Hippocampal formation (tissue), 2 donors: ENCODE measurements at regions not wholly inside any gene's neighbourhood (a gene's known extent, or its start where the extent isn't known, plus 50 kb on each side); places are given as distances from the start of the nearest gene placed in this dataset.
"Not testable (repeated sequence)": the region's sequence is repeated elsewhere in the genome, so short reads cannot be mapped to it uniquely, and the experiment has no call there.

Experiments used
- DNase-seq, 2 donors: peaks; one replicate each; lab custom pipeline; 2025; lab: John Stamatoyannopoulos, UW

DNA sequence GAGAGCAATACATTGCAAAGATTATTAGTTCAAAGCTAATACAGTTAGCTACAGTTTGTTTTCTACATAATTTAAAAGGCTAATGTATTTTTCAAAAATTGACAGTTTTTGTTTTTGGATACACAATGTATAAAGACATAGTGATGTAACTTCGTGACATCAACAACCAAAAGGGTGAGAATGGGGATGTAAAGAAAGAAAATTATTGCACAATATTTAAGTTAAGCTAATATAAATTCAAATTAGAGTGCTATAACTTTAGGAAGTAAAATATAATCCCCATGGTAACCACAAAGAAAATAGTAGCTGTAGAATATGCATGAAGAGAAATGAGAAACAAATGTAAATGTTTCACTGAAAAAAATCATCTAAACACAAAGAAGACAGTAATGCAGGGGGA, 334.4 kb upstream of the DEPDC1 start:
- no peak for DNase-seq

DNA sequence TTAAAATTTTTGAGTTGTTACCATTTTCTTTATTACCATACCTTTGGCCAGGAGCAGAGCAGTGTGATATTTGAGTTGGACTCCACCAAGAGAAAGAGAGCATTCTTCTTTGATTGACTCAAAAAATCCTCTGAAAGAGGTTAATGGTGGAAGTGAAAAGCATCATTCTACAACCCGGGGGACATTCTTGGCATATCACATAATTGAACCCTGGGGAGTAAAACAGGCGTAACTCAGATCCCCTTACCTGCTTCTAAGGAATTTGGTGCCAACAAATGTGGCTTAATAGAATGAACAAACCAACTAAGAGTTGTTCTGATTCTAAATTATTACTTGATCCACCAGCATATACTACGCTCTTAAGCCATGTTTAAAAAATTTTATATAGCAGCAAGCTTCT, 351.1 kb upstream of the DEPDC1 start:
- no peak for DNase-seq

DNA sequence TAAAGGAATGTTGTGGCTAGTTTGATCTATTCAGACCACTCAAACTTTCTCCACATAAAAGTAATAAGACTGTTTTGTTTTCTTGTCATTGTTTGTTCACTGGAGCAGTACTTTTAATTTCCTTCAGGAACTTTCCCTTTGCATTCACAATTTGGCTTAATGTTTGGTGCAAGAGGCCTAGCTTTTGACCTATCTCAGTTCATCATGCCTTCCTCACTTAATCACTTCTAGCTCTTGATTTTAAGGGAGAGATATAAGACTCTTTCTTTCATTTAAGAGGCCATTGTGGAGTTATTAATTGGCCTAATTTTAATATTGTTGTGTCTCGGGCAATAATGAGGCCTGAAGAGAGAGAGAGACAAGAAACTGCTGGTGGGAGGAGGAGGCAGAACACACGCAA, 371.7 kb upstream of the DEPDC1 start:
- DNase-seq: no peak

GRCh38 chr1:68873144-68873543, 376.3 kb upstream of the DEPDC1 start:
- DNase-seq: no peak

DNA sequence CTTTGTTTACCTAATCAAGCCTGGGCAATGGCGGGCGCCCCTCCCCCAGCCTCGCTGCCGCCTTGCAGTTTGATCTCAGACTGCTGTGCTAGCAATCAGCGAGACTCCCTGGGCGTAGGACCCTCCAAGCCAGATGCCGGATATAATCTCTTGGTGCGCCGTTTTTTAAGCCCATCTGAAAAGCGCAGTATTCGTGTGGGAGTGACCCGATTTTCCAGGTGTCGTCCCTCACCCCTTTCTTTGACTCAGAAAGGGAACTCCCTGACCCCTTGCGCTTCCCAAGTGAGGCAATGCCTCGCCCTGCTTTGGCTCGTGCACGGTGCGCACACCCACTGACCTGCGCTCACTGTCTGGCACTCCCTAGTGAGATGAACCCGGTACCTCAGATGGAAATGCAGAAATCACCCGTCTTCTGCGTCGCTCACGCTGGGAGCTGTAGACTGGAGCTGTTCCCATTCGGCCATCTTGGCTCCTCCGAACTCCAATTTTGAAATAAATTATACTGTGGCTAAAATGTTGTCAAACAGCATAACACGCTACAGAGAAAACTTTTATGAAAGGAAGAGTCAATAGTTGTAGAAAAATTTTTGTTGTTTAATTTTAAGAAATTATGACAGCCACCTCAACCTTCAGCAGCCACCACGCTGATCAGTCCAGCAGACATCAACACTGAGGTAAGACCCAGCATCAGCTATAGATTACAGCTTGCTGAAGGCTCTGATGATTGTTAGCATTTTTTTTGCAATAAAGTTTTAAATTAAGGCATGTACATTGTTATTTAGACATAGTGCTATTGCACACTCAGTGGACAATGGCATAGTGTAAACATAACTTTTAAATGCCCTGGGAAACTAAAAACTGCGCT, 384.7 kb upstream of the DEPDC1 start:
- DNase-seq: not testable (repeated sequence)

GRCh38 chr1:68889471-68889870, 392.6 kb upstream of the DEPDC1 start:
- no peak for DNase-seq

DNA sequence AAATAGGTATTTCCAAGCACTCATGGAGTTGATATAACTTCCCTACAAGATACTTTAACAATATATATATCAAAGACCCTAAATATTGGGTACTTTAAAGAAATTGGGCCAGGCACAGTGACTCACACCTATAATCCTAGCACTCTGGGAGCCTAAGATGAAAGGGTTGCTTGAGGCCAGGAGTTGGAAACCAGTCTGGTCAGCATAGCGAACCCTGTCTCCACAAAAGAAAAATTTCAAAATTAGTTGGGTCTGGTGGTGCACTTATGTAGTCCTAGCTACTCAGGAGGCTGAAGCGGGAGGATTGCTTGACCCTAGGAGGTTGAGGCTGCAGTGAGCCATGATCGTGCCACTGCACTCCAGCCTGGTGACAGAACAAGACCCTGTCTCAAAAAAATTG, 393.9 kb upstream of the DEPDC1 start:
- DNase-seq: no peak

GRCh38 chr1:68904477-68904876, 407.6 kb upstream of the DEPDC1 start:
- peak in 1 of 2 donors; percentile 45 for DNase-seq

DNA sequence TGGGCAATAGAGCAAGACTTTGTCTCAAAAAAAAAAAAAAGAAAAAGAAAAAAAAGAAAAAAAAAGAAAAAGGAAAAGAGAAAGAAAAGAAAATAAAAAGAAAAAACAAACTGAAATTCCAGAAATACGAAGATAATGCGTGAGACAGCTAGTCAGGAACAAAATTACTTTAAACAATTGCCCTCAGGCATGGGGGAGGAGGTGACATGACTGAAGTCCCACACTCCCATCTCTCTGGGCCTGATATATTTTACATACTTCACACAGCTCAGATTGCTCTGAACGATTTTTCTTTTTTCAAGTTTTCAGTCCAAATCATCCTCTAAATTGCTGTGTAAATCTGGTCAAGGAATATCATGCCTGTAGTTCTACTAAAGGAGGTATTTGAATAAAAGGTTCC, 409.5 kb upstream of the DEPDC1 start:
- DNase-seq: no peak

DNA sequence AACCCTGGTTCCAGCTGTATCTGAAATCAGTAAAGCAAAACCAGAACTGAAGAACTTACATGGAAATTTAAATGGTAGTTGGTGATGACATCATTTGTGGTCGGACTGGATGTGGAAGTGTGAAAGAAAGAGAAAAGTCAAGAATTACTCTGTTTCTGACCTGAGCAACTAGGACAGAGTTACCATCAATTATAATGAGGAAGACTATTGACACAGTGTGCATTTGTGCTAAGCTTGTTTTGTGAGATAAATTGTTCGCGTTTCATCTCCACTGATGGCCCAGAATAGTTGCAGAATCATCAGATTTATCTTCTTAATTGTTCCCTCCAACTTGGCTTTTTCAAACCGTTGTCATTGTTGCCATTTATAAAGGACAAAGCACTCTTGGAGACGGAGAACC, 410.6 kb upstream of the DEPDC1 start:
- no peak for DNase-seq

DNA sequence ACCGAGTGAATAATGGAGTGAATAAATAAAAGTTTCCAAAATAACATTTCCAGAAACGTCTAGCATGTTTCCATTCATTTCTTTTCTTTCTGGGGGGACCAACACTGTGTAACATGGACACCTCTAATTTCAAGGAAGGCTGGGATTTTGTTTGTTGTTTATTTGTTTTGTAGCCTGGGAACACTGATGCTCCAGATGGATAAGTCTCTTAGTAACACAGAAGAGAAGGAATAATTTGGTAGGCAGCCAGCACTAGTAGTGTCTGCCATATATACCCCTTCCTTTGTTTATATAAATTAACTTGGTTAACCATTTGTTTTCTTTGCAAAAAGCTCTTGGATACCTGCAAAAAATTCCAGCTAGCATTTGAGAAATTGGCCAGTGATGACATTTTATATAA, 411.4 kb upstream of the DEPDC1 start:
- no peak for DNase-seq

DNA sequence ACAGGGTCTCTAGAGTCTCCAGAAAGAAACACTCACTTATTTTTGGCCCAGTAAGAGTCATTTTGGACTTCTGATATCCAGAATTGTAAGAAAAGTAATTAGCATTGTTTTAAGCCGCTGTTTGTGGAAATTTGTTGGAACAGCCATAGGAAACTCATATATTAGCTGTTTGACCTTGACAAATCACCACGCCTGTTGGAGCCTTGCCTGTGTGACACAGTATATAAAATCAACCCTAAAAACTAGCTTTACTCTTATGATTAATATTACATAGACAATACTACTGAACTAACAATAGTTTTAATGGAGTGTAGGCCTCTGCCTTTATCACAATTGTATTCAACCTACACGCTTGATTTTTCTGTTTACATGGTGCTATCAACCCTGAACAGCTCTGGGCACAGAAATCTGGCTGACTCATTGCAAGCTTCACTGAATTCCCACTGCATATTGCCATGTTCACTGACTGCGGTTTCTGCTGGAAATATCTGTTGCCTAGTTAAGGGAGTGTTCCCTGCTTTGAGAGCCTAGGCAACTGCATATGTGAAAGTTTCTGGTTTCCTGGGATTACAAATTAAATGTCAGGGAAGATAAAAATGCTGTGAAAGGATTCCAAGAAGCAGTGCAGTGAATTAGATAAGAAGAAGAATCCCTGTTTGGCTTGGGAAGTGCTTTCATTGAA, 419.5 kb upstream of the DEPDC1 start:
- DNase-seq: peak in 1 of 2 donors; percentile 73

DNA sequence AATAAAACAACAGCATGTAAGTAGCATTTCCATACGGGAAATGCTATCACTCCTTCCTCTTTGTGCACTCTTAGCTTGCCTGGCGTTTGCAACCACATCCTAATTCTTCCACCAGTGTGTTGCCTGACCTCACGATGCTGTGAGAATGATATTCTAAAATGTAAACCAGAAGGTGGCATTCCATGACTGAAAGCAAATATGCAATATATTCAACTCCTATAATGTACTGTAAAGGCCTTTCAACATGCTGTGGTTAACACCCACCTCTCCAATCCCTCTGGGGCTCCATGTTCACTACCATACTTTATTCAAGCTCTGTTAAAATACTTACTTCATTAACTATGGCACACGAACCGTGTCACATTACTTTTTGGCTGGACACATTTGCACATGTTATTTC, 420.6 kb upstream of the DEPDC1 start:
- DNase-seq: no peak

DNA sequence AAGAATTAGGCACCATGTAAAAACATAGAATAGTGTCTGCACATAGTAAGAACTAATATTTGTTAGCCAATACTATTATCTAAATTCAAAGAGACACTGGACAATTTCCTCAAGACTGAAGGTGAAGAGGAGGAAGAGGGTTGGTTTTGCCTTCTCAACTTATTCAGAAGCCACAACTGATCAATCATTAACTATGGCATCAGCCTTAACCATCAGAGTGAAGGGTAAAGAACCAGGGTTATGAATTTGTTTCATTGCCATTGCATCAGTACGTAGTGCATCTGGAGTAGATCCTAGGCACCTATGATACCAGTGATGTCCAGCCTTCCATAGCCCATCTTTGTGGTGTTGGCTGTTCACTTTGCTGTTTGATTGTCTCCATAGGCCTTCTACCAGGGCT, 421.7 kb upstream of the DEPDC1 start:
- no peak for DNase-seq

- DNase-seq: no peak
These were observed 422.2 kb upstream of the DEPDC1 start for GRCh38 chr1:68919075-68919474.

- DNase-seq: not testable (repeated sequence)
These were observed 426.7 kb upstream of the DEPDC1 start for GRCh38 chr1:68923475-68924088.

- DNase-seq: no peak
These were observed 433.2 kb upstream of the DEPDC1 start for GRCh38 chr1:68930101-68930500.

DNA sequence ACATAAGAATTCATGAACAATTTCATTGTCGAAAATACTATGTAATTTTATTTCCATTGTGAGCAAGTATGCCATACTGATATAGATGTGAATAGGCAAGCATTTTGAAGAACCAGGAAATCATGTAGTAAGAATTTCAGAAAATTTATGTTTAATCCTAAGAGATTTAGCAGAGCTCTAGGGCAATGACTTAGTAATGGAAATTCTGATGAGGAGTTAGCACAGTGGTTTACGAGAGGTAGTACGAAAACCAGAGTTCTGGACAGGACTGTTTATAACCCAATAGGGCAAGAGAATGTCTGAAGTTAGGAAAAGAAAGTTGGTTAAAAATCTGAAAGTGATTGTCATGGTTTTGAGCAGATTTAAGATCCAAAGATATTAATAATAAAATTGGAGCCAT, 439.6 kb upstream of the DEPDC1 start:
- DNase-seq: no peak

DNA sequence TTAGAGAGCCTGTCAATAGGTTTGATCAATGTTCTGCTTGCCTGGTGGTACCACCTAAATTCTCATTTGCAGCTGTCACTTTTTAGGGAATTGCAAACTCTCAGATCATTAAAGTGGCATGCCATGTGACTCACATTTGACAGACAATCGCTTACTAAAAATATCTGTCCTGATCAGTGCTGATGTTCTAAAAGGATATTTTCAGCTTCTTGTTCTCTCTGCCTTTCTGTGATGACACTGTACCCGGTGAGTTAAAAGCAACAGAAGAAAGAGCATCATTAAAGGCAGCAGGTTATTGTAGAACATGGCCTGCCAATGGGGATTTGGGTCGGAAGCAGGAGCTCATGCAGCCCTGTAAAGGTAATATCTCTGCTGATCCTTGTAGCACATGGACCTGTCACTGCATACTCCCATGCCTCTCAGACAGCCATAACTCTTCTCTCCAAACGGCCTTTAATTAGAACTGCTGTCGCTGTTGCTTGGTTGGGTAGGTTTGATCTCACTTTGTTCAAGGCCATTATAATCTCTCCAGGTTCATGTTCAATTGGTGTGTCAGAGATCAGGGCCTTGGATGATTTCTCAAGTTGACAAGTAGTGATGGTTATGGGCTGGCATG, 441.3 kb upstream of the DEPDC1 start:
- DNase-seq: no peak

- DNase-seq: no peak
These were observed 453.2 kb upstream of the DEPDC1 start for GRCh38 chr1:68950036-68950435.

DNA sequence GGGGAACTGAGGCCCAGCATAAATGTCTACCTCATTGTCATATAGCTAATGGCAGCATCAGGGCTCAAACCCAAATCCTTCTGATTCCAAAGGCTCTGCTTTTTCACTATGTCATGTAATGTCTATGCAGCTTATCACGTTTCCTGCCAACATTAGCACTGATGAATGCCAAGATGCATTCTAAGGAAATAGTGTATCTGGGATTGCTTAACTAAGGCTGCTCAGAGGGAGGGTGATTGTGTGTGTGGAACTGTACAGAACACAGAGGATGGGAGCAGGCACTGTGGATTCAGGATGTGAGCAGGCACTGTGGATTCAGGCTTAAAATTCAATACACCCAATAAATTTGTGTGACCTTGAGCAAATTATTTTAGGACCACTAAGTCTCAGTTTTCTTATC, 456.4 kb upstream of the DEPDC1 start:
- no peak for DNase-seq

GRCh38 chr1:68954841-68955240, 458.0 kb upstream of the DEPDC1 start:
- DNase-seq: no peak

DNA sequence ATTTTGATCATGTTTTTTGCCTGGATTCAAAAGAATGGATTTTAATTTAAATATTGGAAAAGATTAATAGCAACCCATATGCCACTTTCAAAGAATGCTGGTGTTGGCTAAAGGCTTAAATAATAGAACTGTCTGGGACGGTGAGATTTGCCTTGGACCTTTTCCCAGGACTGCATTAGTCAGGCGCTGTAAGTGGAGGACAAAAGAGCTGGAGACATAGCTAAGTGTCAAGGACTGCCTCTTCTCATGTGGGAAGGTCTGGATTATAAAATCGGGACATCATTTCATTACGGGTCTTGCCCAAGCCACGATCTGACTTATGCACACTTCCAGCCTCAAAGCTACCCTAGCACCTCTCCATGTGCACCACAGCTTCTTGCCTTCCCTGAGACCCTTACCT, 458.5 kb upstream of the DEPDC1 start:
- DNase-seq: no peak
